Sigmoid colon (tissue), 6 donors: ENCODE measurements at regions not wholly inside any gene's neighbourhood (a gene's known extent, or its start where the extent isn't known, plus 50 kb on each side); places are given as distances from the start of the nearest gene placed in this dataset.
"Not testable (repeated sequence)": the region's sequence is repeated elsewhere in the genome, so short reads cannot be mapped to it uniquely, and the experiment has no call there.

Experiments
- DNase-seq: peaks from one replicate; pipeline ENCODE4 v3.0.0-alpha.2; 2019
- H3K27ac ChIP-seq, 4 donors: fragments of 200-600 bp; sonication (generic); one replicate each; pipeline ENCODE4 v1.5.1; 2016 to 2019; ENCODE audit warnings: mild to moderate bottlenecking in 1 of 4
- H3K27me3 ChIP-seq, 3 donors: fragments of 200-600 bp; sonication (generic); one replicate each; pipeline ENCODE4 v1.5.1; 2019; ENCODE audit warnings: mild to moderate bottlenecking in 1 of 3
- H3K36me3 ChIP-seq, 4 donors: fragments of 200-600 bp; sonication (generic); one replicate each; pipeline ENCODE4 v1.5.1; 2016 to 2019
- H3K4me1 ChIP-seq, 4 donors: fragments of 200-600 bp; sonication (generic); one replicate each; pipeline ENCODE4 v1.5.1; 2017 to 2019
- H3K4me3 ChIP-seq, 4 donors: fragments of 200-600 bp; sonication (generic); one replicate each; pipeline ENCODE4 v1.5.1; 2017 to 2019; ENCODE audit warnings: mild to moderate bottlenecking in 2 of 4, moderate library complexity in 1 of 4
- H3K9me3 ChIP-seq, 4 donors: fragments of 200-600 bp in 3 of 4; sonication (generic) in 3 of 4; one replicate each; pipeline versions ENCODE4 v1.5.1 to v1.6.1; 2013 to 2019
- CTCF ChIP-seq, 4 experiments: fragments of 450-650 bp in 3 of 4; fragments of 200-600 bp in 1 of 4; IDR thresholded peaks; one replicate each; pipeline ENCODE4 v1.5.1; 2016 to 2019; ENCODE audit warnings: antibody characterized with exemption in 4 of 4, mild to moderate bottlenecking in 3 of 4, moderate library complexity in 2 of 4
- EP300 ChIP-seq, 4 donors: sonication (generic); formaldehyde crosslinking; IDR thresholded peaks; one replicate each; pipeline ENCODE4 v1.6.1; 2017; ENCODE audit warnings: antibody characterized with exemption in 4 of 4
- POLR2A ChIP-seq, 2 donors: fragments of 450-650 bp; IDR thresholded peaks; one replicate each; pipeline ENCODE4 v1.6.1; 2016; ENCODE audit warnings: antibody characterized with exemption in 2 of 2, mild to moderate bottlenecking in 2 of 2, moderate library complexity in 2 of 2
- POLR2AphosphoS5 ChIP-seq, 4 donors: sonication (generic); formaldehyde crosslinking; IDR thresholded peaks; one replicate each; pipeline ENCODE4 v1.6.1; 2017; ENCODE audit warnings: antibody characterized with exemption in 4 of 4
- WGBS, 2 donors: extraction: QIAGEN DNeasy Blood & Tissue Kit; methylation state at CpG; one replicate each; pipeline ENCODE4 v1.1.7; 2013; 5-methylcytosine and 5-hydroxymethylcytosine counted together
- intact Hi-C: fragments of 100-400 bp; cut with DNase I; formaldehyde crosslinking; loops from one replicate; pipeline ENCODE4 v1.15.1; 2023
- donor health status: healthy with polysubstance abuse.
- donor health status: healthy.

GRCh38 chr10:43997330-43997729 lies 348.6 kb upstream of the ZNF32 start:
- Histone ChIP-seq H3K4me1 (peaks cover 0 to 7% (median 0%) of the 10 kb centered on the region in 4 donors), H3K9me3 (no peaks in the 10 kb centered on the region), H3K4me3 (no peak overlapping the region), H3K27me3 (no peaks in the 10 kb centered on the region), H3K27ac (no peak overlapping the region), H3K36me3 (no peaks in the 10 kb centered on the region)
- intact Hi-C loops = no loop called here
- no peak for TF ChIP-seq EP300 (IDR thresholded peaks at IDR 0.05)
- TF ChIP-seq POLR2A (IDR thresholded peaks at IDR 0.05) = no peak
- DNase-seq = no peak
- 84 to 91% methylated on average over 3 of the region's 3 CpGs for WGBS, 2 donors

GRCh38 chr10:43994539-43994938 lies 345.9 kb upstream of the ZNF32 start:
- no peaks in the 10 kb centered on the region for H3K9me3 ChIP-seq
- intact Hi-C loops = no loop called here
- no peak for DNase-seq
- no peak overlapping the region for H3K27ac ChIP-seq
- H3K4me3 ChIP-seq = no peak overlapping the region
- TF ChIP-seq POLR2A (IDR thresholded peaks at IDR 0.05) (no peak), CTCF (IDR thresholded peaks at IDR 0.05) (no peak), EP300 (IDR thresholded peaks at IDR 0.05) (no peak), POLR2AphosphoS5 (IDR thresholded peaks at IDR 0.05) (no peak)
- H3K36me3 ChIP-seq = no peaks in the 10 kb centered on the region
- peaks cover 0 to 7% (median 0%) of the 10 kb centered on the region in 4 donors for H3K4me1 ChIP-seq
- 95% methylated on average over 2 of the region's 2 CpGs for WGBS, 2 donors
- no peaks in the 10 kb centered on the region for H3K27me3 ChIP-seq

GRCh38 chr10:43992816-43993215 lies 344.1 kb upstream of the ZNF32 start:
- intact Hi-C loops, H3K9me3 ChIP-seq, H3K27me3 ChIP-seq, H3K4me1 ChIP-seq, H3K27ac ChIP-seq, H3K36me3 ChIP-seq, H3K4me3 ChIP-seq, DNase-seq: not testable (repeated sequence)
- WGBS, 2 donors = 89 to 95% methylated on average over 19 of the region's 19 CpGs

- no peak for DNase-seq
Observed at GRCh38 chr10:43986374-43986773, 337.7 kb upstream of the ZNF32 start.

GRCh38 chr10:43985941-43986340 lies 337.3 kb upstream of the ZNF32 start:
- H3K9me3 ChIP-seq = no peaks in the 10 kb centered on the region
- H3K27me3 ChIP-seq = no peaks in the 10 kb centered on the region
- TF ChIP-seq POLR2A (IDR thresholded peaks at IDR 0.05) = no peak
- TF ChIP-seq POLR2AphosphoS5 (IDR thresholded peaks at IDR 0.05) = no peak
- TF ChIP-seq EP300 (IDR thresholded peaks at IDR 0.05) = no peak
- no peak for TF ChIP-seq CTCF (IDR thresholded peaks at IDR 0.05)
- H3K27ac ChIP-seq = no peak overlapping the region
- no peaks in the 10 kb centered on the region for H3K36me3 ChIP-seq
- no peak for DNase-seq
- 92 to 94% methylated on average over 5 of the region's 5 CpGs for WGBS, 2 donors
- no peaks in the 10 kb centered on the region for H3K4me1 ChIP-seq
- no peak overlapping the region for H3K4me3 ChIP-seq
- intact Hi-C loops = no loop called here

More at GRCh38 chr10:43986374-43986773, 337.7 kb upstream of the ZNF32 start:
- Histone ChIP-seq H3K27me3 (no peaks in the 10 kb centered on the region), H3K9me3 (no peaks in the 10 kb centered on the region), H3K27ac (no peak overlapping the region), H3K4me3 (no peak overlapping the region), H3K4me1 (no peaks in the 10 kb centered on the region), H3K36me3 (no peaks in the 10 kb centered on the region)
- 84 to 91% methylated on average over 4 of the region's 4 CpGs for WGBS, 2 donors
- TF ChIP-seq POLR2A (IDR thresholded peaks at IDR 0.05) (no peak), CTCF (IDR thresholded peaks at IDR 0.05) (no peak), POLR2AphosphoS5 (IDR thresholded peaks at IDR 0.05) (no peak), EP300 (IDR thresholded peaks at IDR 0.05) (no peak)
- intact Hi-C loops = no loop called here

GRCh38 chr10:43983856-43984271 lies 335.2 kb upstream of the ZNF32 start:
- H3K36me3 ChIP-seq = no peaks in the 10 kb centered on the region
- H3K9me3 ChIP-seq = no peaks in the 10 kb centered on the region
- WGBS, 2 donors = 85 to 95% methylated on average over 1 of the region's 1 CpG
- DNase-seq = no peak
- no peak overlapping the region for H3K4me3 ChIP-seq
- no peaks in the 10 kb centered on the region for H3K4me1 ChIP-seq
- H3K27me3 ChIP-seq = no peaks in the 10 kb centered on the region
- no peak overlapping the region for H3K27ac ChIP-seq
- TF ChIP-seq EP300 (IDR thresholded peaks at IDR 0.05) (no peak), CTCF (IDR thresholded peaks at IDR 0.05) (no peak), POLR2A (IDR thresholded peaks at IDR 0.05) (no peak), POLR2AphosphoS5 (IDR thresholded peaks at IDR 0.05) (no peak)
- intact Hi-C loops = no loop called here
